Activated T-helper 1 cell treated with anti-CD3 and anti-CD28 coated beads, Interleukin-12 subunit alpha, Interleukin-12 subunit beta, Interleukin-2, Interleukin-4 antibody, amounts not matched to agents 30 ng/mL and 10 ng/mL and 1 ng/mL, durations not matched to agents 14 hours and 24 hours and 36 hours (primary cell): ENCODE measurements at regions not wholly inside any gene's neighbourhood (a gene's known extent, or its start where the extent isn't known, plus 50 kb on each side); places are given as distances from the start of the nearest gene placed in this dataset.

ENCODE experiments used
- DNase-seq: peaks from one replicate; pipeline ENCODE4 v3.0.0; 2021; ENCODE audit warnings: low spot score
- H3K27ac Mint-ChIP-seq: one replicate; pipeline ENCODE4 v1.8.0; 2021; ENCODE audit warnings: mild to moderate bottlenecking, mixed read lengths
- H3K27me3 Mint-ChIP-seq: one replicate; pipeline ENCODE4 v1.8.0; 2022; ENCODE audit warnings: mild to moderate bottlenecking, moderate library complexity, mixed read lengths; ENCODE audit not compliant: insufficient read depth
- H3K36me3 Mint-ChIP-seq: one replicate; pipeline ENCODE4 v1.8.0; 2021; ENCODE audit warnings: low read depth, mixed read lengths
- H3K4me1 Mint-ChIP-seq: one replicate; pipeline ENCODE4 v1.8.0; 2021; ENCODE audit warnings: low read depth, mixed read lengths
- H3K4me3 Mint-ChIP-seq: one replicate; pipeline ENCODE4 v1.8.0; 2021; ENCODE audit warnings: mild to moderate bottlenecking, moderate library complexity, mixed read lengths
- H3K9me3 Mint-ChIP-seq: one replicate; pipeline ENCODE4 v1.8.0; 2021; ENCODE audit warnings: mixed read lengths
- intact Hi-C: fragments of 100-400 bp; cut with micrococcal nuclease; formaldehyde crosslinking; loops from one replicate; pipeline ENCODE4 v1.15.1; 2024

DNA sequence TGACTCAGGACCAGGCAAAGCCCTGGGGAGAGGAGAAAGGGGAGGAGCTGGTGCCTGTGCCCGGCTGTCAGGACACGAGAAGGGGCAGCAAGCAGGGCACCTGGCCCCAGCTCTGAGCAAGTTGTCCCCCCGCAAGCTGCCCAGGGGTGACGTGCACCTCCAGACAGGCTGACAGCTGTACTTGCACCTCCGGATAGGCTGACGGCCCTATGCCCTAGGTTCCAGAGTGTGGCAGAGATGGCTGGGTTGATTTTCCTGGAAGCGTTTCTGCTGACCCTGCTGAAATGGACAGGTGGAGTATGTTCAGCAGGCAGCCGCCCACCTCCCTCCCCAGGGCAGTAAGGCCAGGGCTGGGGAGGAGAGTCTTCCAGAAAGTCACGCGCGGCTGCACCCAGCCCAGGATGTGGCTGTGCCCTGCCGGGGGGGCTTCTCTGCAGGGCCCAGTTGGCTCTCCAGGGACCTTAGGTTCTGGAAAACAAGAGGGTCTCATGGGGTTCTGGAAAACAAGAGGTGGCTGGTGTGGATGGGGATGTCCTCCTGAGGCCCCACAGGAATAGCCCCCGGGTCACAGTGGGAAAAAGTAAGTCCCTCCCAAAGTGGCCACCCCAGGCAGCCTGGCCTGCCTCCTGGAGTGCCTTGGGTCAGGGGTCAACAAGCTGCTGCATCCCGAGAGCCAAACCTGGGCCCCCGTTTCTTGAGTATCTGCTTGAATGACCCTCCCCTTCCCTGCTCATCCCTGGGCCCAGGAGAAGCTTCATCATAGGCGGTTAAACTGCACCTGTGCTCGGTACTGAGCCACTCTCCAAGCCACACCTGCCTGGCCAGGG is 71.4 kb upstream of the OTOS start:
- H3K9me3 Mint-ChIP-seq, result no peaks in the 10 kb centered on the region
- no peak overlapping the region for H3K4me3 Mint-ChIP-seq
- peaks cover 2% of the 10 kb centered on the region for H3K27me3 Mint-ChIP-seq
- H3K27ac Mint-ChIP-seq, result no peak overlapping the region
- H3K36me3 Mint-ChIP-seq, result no peaks in the 10 kb centered on the region
- no peaks in the 10 kb centered on the region for H3K4me1 Mint-ChIP-seq
- intact Hi-C loops, result no loop called here
- DNase-seq, result no peak

DNA sequence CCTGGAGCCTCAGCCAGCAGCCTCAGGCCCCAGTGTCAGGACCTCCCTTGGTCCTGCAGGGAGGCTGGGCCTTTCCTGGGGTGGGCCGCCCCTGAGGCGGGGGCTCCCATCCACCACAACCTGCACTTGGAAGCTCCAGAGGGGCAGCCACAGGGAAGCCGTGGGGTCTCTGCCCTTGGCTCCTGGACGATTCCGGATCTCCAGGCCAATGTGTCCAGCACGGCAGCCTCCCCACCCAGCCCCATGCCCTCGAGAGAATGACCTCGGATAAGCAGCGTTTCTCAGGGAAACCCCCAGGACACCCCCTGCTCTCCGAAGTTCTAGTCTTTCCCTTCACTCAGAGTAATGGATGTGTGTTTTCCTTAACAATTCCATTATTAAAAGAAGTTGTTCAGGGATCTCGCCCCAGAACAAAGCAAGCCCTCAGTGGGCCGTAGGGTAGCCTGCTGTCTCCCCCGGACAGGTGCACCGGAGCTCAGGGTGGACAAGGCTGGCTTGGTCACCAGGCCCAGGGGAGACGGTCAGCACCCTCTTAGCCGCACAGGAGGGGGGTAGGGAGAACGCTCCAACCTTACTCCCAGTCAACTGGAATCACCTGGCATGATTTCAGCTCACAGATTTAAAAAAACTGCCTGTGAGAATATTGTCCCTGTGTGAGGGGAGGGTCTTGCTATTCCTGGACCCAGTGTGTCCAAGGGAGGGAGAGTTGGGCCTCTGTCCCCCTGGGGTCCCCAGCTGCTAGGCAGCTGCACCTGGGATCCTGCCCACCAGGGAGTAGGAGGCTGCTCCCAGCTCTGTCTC is 72.2 kb upstream of the OTOS start:
- Mint-ChIP-seq H3K27ac (no peak overlapping the region), H3K36me3 (no peaks in the 10 kb centered on the region), H3K9me3 (no peaks in the 10 kb centered on the region), H3K4me3 (no peak overlapping the region), H3K4me1 (no peaks in the 10 kb centered on the region), H3K27me3 (peaks cover 3% of the 10 kb centered on the region)
- DNase-seq, result no peak
- intact Hi-C loops, result no loop called here

GRCh38 chr2:240213226-240213475 is 72.7 kb upstream of the OTOS start:
- Mint-ChIP-seq H3K27ac (no peak overlapping the region), H3K4me3 (no peak overlapping the region), H3K4me1 (no peaks in the 10 kb centered on the region), H3K27me3 (peaks cover 2% of the 10 kb centered on the region), H3K9me3 (no peaks in the 10 kb centered on the region), H3K36me3 (no peaks in the 10 kb centered on the region)
- no peak for DNase-seq
- intact Hi-C loops, result no loop called here

DNA sequence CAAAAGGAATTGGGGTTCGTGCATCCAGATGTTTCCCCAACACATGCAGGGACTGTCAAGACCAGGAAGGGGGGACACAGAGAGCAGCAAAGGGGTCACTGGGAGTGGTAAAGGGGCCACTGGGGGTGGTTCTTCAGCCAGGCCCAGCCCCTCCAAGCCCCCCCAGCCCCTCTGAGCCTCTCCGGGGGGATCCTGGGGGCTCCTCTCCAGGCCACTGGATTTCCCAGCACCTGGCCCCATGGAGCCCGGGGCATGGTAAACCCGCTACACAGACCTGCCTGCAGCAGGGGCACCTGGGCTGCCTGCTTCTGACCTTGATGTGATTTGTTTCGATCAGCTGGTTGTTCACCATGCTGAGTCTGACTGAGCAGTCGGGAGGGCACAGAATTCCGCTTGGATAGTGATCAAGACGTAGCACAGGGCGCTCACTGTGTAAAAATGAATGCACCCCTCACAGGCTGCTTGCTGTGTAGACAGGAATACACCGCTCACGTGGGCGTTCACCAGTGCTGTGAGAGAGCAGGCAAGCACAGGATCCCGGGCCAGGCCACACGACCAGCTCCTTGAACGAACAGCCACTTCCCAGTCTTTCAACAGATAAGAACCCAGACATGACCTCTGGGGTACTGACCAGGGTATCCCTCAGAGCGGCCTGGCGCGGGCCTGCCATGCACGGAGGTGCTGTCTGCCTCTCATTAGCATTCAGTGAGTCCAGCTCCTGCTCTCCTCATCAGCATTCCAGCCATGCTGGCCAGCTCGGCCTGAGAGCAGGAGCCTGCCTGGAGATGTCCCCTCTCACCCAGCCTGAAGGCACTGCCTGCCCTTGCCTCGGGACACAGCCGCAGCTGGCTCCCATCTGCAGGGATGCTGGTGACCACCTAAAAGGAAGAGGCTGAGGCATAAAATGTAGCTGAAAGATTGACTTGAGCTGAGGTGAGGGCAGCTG is 73.3 kb upstream of the OTOS start:
- Mint-ChIP-seq H3K27me3 (peaks cover 2% of the 10 kb centered on the region), H3K27ac (no peak overlapping the region), H3K9me3 (no peaks in the 10 kb centered on the region), H3K4me3 (no peak overlapping the region), H3K36me3 (no peaks in the 10 kb centered on the region), H3K4me1 (no peaks in the 10 kb centered on the region)
- DNase-seq, result no peak
- intact Hi-C loops, result no loop called here

GRCh38 chr2:240214790-240215675 is 74.6 kb upstream of the OTOS start:
- intact Hi-C loops, result no loop called here
- no peaks in the 10 kb centered on the region for H3K4me1 Mint-ChIP-seq

DNA sequence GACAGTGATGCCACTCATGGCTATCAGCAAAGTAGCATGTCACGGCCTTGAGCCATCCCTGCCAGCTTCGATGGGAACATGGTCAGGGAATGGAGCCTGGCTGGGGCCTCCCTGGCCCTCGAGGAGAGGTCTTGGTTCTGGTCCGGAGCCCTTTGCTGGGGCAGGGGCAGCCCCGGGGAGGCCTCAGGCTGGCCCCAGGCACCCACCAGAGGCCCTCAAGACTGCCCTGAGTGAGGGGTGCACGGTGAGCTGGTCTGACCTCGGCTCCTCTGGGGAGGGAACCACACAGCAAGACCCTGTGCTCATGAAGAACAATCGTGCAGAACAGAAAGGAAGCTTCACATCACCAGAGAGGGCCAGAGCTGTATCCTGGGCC is 75.2 kb upstream of the OTOS start:
- H3K36me3 Mint-ChIP-seq, result no peaks in the 10 kb centered on the region
- H3K4me1 Mint-ChIP-seq, result no peaks in the 10 kb centered on the region
- H3K9me3 Mint-ChIP-seq, result no peaks in the 10 kb centered on the region
- H3K4me3 Mint-ChIP-seq, result no peak overlapping the region
- no peak overlapping the region for H3K27ac Mint-ChIP-seq
- intact Hi-C loops, result no loop called here
- H3K27me3 Mint-ChIP-seq, result peaks cover 2% of the 10 kb centered on the region
- no peak for DNase-seq

More at GRCh38 chr2:240214790-240215675, 74.6 kb upstream of the OTOS start:
- Mint-ChIP-seq H3K27me3 (peaks cover 2% of the 10 kb centered on the region), H3K4me3 (no peak overlapping the region), H3K36me3 (no peaks in the 10 kb centered on the region), H3K27ac (no peak overlapping the region), H3K9me3 (no peaks in the 10 kb centered on the region)
- DNase-seq, result no peak

- intact Hi-C loops, result no loop called here
- Mint-ChIP-seq H3K4me3 (no peak overlapping the region), H3K36me3 (no peaks in the 10 kb centered on the region), H3K9me3 (no peaks in the 10 kb centered on the region), H3K4me1 (no peaks in the 10 kb centered on the region), H3K27me3 (peaks cover 2% of the 10 kb centered on the region), H3K27ac (no peak overlapping the region)
- no peak for DNase-seq
Measured at GRCh38 chr2:240216167-240216566, 75.7 kb upstream of the OTOS start.

DNA sequence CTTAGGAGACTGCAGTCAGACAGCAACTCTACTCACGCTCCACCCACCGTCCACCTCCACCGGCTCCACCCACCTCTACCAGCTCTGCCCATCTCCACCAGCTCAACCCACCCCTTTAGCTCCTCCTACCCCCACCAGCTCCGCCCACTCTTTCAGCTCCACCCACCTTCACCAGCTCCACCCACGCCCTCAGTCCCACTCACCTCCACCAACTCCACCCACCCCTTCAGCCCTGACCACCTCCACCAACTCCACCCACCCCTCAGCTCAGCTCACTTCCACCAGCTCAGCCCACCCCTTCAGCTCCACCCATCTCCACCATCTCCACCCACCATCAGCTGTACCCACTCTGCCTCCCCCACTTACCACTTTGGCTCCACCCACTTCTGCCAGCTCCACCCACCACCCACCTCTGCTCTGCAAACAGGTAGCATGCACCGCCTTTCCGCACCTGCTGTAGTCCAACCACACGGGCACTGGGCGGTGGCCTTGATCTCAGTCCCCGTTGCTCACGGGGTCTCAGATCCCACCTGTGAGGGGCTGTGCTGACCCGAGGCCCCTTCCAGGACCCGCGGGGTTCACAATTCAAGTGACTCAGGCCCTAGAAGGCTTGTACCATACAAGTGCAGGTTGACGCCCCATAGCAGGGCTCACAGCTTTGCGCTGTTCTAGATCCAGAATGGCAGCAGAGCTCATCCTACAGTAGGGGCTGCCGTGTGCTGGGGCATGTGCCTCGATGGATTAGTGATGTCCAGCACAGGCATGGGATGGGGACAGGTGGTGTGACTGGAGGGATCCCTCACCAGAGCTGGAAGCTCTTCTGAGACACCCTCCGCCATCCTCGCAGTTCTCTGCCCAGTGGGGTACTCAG is 77.2 kb upstream of the OTOS start:
- Mint-ChIP-seq H3K27me3 (peaks cover 3% of the 10 kb centered on the region), H3K4me1 (no peaks in the 10 kb centered on the region), H3K4me3 (no peak overlapping the region), H3K9me3 (no peaks in the 10 kb centered on the region), H3K36me3 (no peaks in the 10 kb centered on the region), H3K27ac (no peak overlapping the region)
- intact Hi-C loops, result no loop called here
- DNase-seq, result no peak

DNA sequence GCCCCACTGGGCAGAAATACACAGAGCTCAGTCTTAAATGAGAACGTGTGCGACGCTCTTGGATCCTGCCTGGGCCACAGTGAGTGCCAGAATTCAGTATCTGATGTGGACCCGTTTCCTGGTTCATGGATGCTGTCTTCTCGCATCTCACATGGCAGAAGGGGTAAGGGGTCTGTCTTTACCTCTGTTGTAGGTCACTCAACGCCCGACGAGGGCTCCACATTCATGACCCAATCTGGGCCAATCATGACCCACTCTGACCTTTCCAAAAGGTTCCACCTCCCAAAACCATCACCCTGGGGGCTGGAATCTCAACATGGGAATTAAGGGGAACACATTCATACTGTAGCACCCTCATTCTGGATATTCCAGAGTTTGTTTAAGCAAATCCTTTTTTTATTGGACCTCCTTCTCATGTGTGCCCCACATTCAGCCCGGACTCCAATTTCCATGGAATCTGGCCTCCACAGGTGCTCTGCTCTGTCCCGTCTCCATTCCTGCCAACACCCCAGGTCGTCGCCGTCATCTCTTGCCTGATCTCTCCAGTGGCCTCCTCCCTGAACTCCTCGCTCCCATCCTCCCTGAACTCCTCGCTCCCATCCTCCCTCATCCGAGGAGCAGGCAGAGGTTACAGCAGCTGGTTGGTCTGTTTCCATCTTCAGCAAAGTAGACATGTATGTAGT is 78.9 kb upstream of the OTOS start:
- no peak overlapping the region for H3K27ac Mint-ChIP-seq
- H3K36me3 Mint-ChIP-seq, result no peaks in the 10 kb centered on the region
- no peaks in the 10 kb centered on the region for H3K4me1 Mint-ChIP-seq
- H3K4me3 Mint-ChIP-seq, result no peak overlapping the region
- intact Hi-C loops, result no loop called here
- H3K9me3 Mint-ChIP-seq, result no peaks in the 10 kb centered on the region
- DNase-seq, result no peak
- H3K27me3 Mint-ChIP-seq, result peaks cover 7% of the 10 kb centered on the region

DNA sequence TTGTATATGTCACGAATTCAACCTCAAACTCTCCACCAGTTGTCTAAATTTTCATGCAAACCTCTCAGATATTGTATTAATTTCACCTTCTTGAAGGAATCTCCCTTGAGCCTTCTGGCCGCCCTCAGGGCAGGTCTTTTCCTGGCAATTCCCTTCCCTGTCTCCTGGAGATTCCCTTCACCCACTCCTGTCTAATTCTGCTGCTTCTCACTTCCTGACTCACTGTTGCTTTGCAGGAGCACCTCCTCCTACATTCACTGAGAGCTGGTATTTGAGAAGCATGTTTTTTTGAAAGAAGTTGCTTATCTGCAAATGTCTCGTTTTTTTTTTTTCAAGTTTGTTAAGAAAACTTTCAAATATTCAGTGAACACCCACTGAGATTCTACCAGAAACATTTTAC is 79.9 kb upstream of the OTOS start:
- DNase-seq, result no peak
- no peak overlapping the region for H3K4me3 Mint-ChIP-seq
- H3K27ac Mint-ChIP-seq, result no peak overlapping the region
- intact Hi-C loops, result no loop called here
- peaks cover 7% of the 10 kb centered on the region for H3K27me3 Mint-ChIP-seq
- no peaks in the 10 kb centered on the region for H3K36me3 Mint-ChIP-seq
- no peaks in the 10 kb centered on the region for H3K4me1 Mint-ChIP-seq
- H3K9me3 Mint-ChIP-seq, result no peaks in the 10 kb centered on the region

GRCh38 chr2:240223631-240224030 is 83.2 kb upstream of the OTOS start:
- H3K36me3 Mint-ChIP-seq, result peaks cover 2% of the 10 kb centered on the region
- no peak overlapping the region for H3K4me3 Mint-ChIP-seq
- intact Hi-C loops, result no loop called here
- peaks cover 4% of the 10 kb centered on the region for H3K9me3 Mint-ChIP-seq
- H3K4me1 Mint-ChIP-seq, result no peaks in the 10 kb centered on the region
- no peak overlapping the region for H3K27ac Mint-ChIP-seq
- no peak for DNase-seq
- peaks cover 5% of the 10 kb centered on the region for H3K27me3 Mint-ChIP-seq
